ENCODE measurements at regions not wholly inside any gene's neighbourhood (a gene's known extent, or its start where the extent isn't known, plus 50 kb on each side); places are given as distances from the start of the nearest gene placed in this dataset.
A peak's percentile ranks its signal among the peaks of the same experiment; 100 is the strongest.

- no peak overlapping the region for H3K4me3 ChIP-seq (ENCODE audit: low read depth, low read length)
- no peak for TF ChIP-seq CTCF (IDR thresholded peaks at IDR 0.05; ENCODE audit: control insufficient read depth, extremely low read depth, insufficient read depth)
- no peak for DNase-seq (ENCODE audit: low read depth)
These were observed 1048.2 kb downstream of the TECRL start for GRCh38 chr4:63361066-63361465.

DNA sequence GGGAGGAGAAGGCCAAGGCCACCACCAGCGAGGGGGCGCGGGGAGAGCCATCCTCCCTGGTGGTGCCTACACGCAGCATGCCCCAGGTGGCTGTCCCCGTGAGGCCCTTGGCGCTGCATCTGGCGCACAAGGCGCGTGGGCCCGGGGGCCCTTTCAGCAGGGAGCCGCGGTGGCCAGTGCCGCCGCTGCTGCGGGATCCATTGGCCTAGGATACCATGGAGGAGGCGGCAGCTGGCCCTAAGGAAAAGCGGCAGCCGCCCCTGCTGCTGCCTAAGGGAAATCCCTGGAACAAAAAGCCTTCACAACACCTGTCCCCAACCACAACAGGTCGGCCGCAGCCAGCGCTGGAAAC lies 1059.6 kb downstream of the TECRL start:
- no peak for TF ChIP-seq CTCF (IDR thresholded peaks at IDR 0.05; ENCODE audit: control insufficient read depth, extremely low read depth, insufficient read depth)
- no peak overlapping the region for H3K4me3 ChIP-seq (ENCODE audit: low read depth, low read length)
- no peak for DNase-seq (ENCODE audit: low read depth)

DNA sequence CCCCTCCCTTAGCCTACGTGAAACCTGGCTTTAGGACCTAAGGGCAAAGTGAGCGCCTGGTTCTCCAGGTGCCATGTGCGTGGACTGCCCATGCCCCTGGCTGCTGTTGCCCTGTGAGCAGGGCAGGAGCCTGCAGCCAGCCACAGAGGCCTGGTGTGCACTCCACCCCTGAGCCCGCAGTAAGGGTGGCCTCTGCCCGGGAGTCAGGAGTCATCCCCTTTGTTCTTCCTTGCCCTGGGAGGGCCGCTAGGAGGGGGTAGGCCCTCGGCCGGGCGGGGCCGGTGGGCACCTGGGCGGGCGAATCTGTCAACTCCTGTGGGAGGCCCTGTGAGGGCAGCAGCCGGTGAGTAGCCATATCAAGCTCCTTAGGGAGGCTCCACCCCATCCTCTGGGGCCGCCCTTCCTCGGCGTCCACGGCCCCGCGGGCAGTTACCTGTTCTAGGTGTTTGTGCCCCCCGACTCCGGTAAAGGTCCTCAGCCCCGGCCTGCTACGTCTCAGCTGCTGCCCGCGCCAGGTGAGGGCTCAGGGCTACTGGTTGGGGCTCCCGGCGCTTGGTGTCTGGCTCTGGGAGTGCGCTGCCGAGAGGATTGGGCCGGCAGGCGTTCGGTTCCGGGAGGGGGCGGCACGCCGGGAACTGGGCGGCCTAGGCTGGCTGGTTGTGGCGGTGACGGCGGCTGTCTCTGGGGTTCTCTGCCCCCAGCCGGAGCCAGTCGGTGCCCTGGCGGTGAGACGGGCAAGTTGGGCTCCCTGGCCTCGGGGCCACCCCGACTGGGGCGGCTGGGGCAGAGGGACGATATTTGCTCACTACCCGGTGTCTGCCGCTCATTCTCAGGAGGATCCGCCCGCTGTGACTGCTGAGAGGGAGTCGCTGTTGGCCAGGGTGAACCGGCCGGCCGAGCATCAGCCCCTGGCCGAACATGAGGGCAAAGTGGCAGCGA lies 1060.2 kb downstream of the TECRL start:
- TF ChIP-seq CTCF (IDR thresholded peaks at IDR 0.05; ENCODE audit: control insufficient read depth, extremely low read depth, insufficient read depth): no peak
- H3K4me3 ChIP-seq (ENCODE audit: low read depth, low read length): no peak overlapping the region
- DNase-seq (ENCODE audit: low read depth): no peak

DNA sequence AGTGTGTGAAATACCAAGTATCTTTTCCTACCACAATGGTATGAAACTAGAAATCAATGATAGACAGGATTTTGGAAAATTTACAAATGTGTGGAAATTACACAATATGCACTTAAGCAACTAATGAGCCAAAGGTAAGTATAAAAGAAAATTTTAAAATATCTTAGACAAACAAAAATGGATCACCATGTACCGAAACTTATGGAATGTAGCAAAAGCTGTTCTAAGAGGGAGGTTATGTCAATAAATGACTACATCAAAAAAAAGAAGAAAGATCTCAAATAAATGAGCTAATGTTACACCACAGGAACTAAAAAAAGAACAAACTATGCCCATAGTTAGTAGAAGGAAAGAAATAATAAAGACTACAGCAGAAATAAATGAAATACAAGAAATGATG lies 1084.1 kb downstream of the TECRL start:
- no peak for TF ChIP-seq CTCF (IDR thresholded peaks at IDR 0.05; ENCODE audit: control insufficient read depth, extremely low read depth, insufficient read depth)
- peak; percentile 55 for DNase-seq (ENCODE audit: low read depth)
- no peak overlapping the region for H3K4me3 ChIP-seq (ENCODE audit: low read depth, low read length)

DNA sequence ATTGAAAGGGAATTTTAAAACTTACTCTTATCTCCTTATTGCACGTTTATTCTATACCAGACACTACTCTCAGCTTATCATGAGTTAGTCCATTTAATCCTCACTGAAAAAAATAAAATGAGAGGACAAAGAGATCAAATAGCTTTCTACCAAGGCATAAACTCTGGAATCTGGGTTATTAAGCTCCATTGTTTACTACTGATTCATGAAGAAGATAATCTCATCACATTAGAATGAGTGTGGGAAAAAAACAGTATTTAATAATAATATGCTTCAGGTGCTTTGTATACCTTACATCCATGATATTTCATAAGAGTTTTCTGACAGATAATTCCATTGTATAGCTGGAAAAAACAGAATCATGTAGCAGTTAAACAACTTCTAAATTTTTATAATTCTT lies 1092.6 kb downstream of the TECRL start:
- TF ChIP-seq CTCF (IDR thresholded peaks at IDR 0.05; ENCODE audit: control insufficient read depth, extremely low read depth, insufficient read depth): no peak
- no peak overlapping the region for H3K4me3 ChIP-seq (ENCODE audit: low read depth, low read length)
- no peak for DNase-seq (ENCODE audit: low read depth)

DNA sequence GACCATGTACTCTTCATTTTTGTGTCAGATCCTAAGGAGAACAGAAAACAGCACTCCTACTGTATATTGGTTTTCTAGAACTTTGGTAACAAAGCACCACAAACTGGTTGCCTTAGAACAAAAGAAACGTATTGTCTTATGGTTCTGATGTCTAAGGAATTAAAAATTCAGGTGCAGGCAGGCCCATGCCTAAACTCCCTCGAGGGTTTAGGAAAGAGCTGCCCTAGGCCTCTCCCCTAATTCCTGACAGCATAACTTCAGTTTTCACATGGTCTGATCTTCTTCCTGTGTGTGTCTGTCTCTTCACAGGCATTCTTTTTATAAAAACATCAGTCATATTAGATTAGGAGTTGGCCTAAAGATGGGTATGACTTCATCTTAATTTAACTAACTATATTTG lies 1093.6 kb downstream of the TECRL start:
- no peak for DNase-seq (ENCODE audit: low read depth)
- no peak for TF ChIP-seq CTCF (IDR thresholded peaks at IDR 0.05; ENCODE audit: control insufficient read depth, extremely low read depth, insufficient read depth)
- no peak overlapping the region for H3K4me3 ChIP-seq (ENCODE audit: low read depth, low read length)

GRCh38 chr4:63308697-63309096 lies 1100.6 kb downstream of the TECRL start:
- H3K4me3 ChIP-seq (ENCODE audit: low read depth, low read length): no peak overlapping the region
- no peak for TF ChIP-seq CTCF (IDR thresholded peaks at IDR 0.05; ENCODE audit: control insufficient read depth, extremely low read depth, insufficient read depth)
- DNase-seq (ENCODE audit: low read depth): no peak
